IPS-20b (cell line): ENCODE measurements at regions not wholly inside any gene's neighbourhood (a gene's known extent, or its start where the extent isn't known, plus 50 kb on each side); places are given as distances from the start of the nearest gene placed in this dataset.

ENCODE experiments used
- H3K27ac ChIP-seq: one replicate; pipeline ENCODE4 v1.5.1; 2013; ENCODE audit warnings: low read length
- H3K27me3 ChIP-seq: 2 replicates; pipeline ENCODE4 v1.6.1; 2013; ENCODE audit warnings: mild to moderate bottlenecking, low read length, inconsistent platforms; ENCODE audit not compliant: insufficient read depth
- H3K36me3 ChIP-seq: 2 replicates; pipeline ENCODE4 v1.6.1; 2013; ENCODE audit warnings: low read depth, mild to moderate bottlenecking, inconsistent platforms, low read length, moderate library complexity; ENCODE audit not compliant: insufficient read depth
- H3K4me1 ChIP-seq: 2 replicates; pipeline ENCODE4 v1.6.1; 2013; ENCODE audit warnings: mild to moderate bottlenecking, control low read depth, inconsistent platforms, low read length, moderate library complexity; ENCODE audit not compliant: insufficient read depth
- H3K4me3 ChIP-seq: 2 replicates; pipeline ENCODE4 v1.5.1; 2013; ENCODE audit warnings: mild to moderate bottlenecking, low read length, inconsistent platforms
- H3K9ac ChIP-seq: 2 replicates; pipeline ENCODE4 v1.6.1; 2013; ENCODE audit warnings: low read depth, mild to moderate bottlenecking, inconsistent platforms, low read length, moderate library complexity
- H3K9me3 ChIP-seq: 2 replicates; pipeline ENCODE4 v1.6.1; 2013; ENCODE audit warnings: mild to moderate bottlenecking, low read depth, low read length, inconsistent platforms; ENCODE audit not compliant: insufficient read depth

DNA sequence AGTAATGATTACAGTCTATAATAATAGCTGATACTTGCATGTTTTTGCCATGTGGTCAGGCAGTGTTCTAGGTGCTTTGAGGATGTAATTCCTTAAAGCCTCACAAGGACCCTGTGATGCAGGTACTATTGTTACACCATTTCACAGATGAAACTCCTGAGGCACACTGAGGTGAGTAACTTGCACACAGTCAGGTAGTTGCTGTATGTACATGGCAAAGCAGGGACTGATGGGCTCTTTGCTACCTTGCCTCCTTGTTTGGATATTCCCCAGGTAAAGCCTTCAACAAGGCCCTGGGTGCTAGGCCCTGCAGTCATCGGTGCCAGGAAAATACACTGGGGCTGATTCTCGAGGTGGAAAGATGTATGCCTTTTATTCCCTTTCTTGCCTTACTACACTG is 317.5 kb downstream of the CXCL12 start:
- Histone ChIP-seq H3K27ac (no peak overlapping the region), H3K27me3 (no peaks in the 10 kb centered on the region), H3K36me3 (no peaks in the 10 kb centered on the region), H3K9ac (no peak overlapping the region), H3K4me3 (no peak overlapping the region), H3K9me3 (no peaks in the 10 kb centered on the region), H3K4me1 (no peaks in the 10 kb centered on the region)

DNA sequence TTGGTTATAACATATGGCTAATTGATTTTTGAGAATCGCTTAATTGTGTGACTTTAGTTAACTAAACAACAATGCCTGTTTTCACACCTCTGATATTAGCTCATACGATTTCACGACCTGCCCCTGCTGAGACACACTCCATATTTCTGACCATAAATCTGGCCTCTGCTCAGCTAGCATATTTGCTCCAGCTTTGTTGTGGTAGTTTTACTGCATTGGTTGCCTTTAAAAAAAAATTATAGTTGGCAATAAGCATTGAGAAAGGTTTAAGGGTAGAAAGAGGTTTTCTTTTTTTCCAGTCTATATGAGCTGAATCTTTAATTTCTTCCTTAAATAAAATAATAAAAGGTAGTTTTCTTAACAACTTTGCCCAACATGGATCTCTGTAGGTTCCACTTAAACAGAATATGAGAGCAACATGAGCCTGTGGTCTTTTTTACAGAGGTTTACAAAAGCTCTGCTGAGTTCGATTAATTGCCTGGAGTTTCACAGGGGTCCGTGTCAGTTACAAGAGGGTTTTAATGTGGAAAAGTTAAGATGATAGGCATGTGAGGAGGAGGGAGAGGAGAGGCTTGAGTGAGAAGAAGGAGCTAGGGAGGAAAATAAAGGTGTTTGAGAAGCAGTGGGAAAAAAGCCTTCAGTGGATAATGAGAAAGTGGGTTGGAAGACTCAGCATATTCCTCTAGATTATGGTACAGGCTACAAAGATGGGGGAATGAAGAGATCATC is 318.2 kb downstream of the CXCL12 start:
- Histone ChIP-seq H3K27me3 (no peaks in the 10 kb centered on the region), H3K9me3 (no peaks in the 10 kb centered on the region), H3K4me1 (no peaks in the 10 kb centered on the region), H3K4me3 (no peak overlapping the region), H3K36me3 (no peaks in the 10 kb centered on the region), H3K27ac (no peak overlapping the region), H3K9ac (no peak overlapping the region)

DNA sequence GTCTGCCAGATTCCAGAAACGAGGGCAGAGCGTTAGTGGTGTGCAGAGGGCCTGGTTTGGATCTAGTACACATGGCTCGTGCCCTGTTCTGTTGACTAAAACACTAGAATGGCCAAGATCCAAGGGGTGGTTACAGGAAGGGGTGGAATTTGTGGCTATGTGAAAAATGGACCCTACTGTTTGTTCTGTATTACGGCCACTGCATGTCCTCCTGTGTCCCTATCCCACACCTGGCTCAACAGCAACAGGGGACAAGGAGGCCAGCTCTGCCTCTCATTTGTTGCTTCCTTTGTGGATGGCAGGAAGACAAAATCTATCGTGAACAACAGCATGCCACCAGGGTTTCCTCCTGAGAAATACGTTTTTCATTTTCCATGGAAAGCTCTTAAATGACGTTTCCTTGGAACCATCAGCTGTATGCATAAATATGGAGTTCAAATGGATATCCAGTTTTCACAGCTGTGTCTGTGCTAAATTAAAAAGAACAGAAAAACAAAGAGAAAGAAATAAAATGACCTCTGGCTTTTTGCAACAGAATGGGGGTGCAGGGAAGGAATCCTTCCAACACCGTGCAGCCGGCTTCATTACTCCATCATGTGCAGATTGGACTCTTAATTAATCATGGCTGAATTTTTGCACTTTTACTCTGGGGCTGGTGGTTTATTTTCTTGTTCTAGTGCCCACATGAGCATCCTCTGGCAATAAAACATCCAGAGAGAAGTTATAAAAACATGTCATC is 318.9 kb downstream of the CXCL12 start:
- Histone ChIP-seq H3K27ac (no peak overlapping the region), H3K9ac (no peak overlapping the region), H3K4me1 (no peaks in the 10 kb centered on the region), H3K4me3 (no peak overlapping the region), H3K9me3 (no peaks in the 10 kb centered on the region), H3K27me3 (no peaks in the 10 kb centered on the region), H3K36me3 (no peaks in the 10 kb centered on the region)

DNA sequence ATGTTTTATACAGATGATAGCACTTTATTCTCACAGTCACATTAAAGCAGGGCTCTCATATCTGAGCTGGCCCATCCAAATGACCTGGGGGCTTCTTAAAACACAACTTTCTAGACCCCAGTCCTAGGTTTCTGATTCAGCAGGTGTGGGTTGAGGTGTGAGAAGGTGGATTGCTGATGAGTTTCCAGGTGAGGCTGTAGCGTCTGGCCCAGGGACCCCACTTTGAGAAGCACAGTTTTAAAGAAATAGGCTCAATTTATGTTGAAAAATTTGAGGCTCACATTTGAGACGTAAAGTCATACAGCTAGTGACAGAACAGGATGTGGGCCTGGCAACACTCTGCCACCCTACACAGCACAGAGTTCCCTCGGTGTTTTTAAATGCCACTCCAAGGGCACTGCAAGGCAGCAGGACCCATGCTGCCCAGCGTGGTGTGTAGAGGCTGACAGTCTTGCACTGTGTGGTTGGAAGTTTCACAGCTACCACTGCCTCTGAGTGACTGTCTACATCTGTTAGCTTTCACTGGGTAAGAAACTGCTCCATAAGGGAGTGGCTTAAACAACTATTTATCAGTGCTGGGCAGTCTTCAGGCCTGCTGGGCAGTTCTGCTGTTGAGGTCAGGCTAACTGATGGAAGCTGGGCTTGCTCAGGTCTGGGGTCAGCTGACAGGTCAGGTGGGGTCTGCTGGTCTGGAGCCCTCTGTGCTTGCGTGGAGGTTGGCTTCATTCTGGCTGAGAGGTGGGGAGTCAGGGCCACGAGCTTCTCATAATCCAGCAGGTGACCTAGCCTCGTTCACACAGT is 319.7 kb downstream of the CXCL12 start:
- Histone ChIP-seq H3K9me3 (no peaks in the 10 kb centered on the region), H3K36me3 (no peaks in the 10 kb centered on the region), H3K4me1 (no peaks in the 10 kb centered on the region), H3K27ac (no peak overlapping the region), H3K27me3 (no peaks in the 10 kb centered on the region), H3K4me3 (no peak overlapping the region), H3K9ac (no peak overlapping the region)

DNA sequence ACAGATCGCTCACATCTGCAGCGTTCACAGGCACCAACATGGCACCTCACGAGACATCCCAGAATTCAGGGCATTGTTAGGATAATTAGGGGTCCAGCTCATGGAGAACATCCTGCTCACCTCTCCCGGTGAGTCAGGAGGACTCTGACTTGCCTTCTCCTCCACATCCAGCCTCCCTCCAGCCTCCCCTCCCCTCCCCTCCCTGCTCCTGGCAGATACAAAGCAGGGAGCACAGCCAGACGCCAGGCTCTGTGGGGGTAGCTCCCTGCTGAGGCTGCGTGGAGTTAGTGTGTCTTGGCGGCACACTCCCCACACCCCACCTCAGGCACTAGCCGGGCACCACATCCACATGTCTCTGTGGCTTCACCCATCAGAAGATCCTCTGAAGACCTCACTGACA is 320.6 kb downstream of the CXCL12 start:
- H3K4me1 ChIP-seq: no peaks in the 10 kb centered on the region
- no peak overlapping the region for H3K27ac ChIP-seq
- no peak overlapping the region for H3K4me3 ChIP-seq
- no peaks in the 10 kb centered on the region for H3K27me3 ChIP-seq
- H3K36me3 ChIP-seq: no peaks in the 10 kb centered on the region
- no peaks in the 10 kb centered on the region for H3K9me3 ChIP-seq
- H3K9ac ChIP-seq: no peak overlapping the region

DNA sequence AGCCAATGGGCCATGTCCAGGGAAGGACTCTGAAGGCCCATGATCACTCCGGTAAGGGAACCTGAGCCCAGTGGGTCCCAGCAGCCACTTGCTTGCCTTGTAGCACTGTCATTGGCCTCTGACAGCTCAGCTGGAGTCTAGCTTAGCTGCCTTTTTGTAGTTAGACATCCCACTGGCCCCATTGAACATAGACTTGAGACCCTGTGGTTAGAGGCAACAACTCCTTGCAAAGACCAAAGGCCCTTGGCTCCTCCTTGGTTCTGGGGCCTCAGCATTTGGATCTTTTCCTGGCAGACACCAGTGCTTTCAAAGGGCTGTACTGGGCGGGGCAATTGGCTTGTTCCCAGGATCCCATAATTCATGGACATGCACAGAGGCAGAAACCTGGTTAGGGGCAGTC is 321.2 kb downstream of the CXCL12 start:
- Histone ChIP-seq H3K27ac (no peak overlapping the region), H3K9ac (no peak overlapping the region), H3K36me3 (no peaks in the 10 kb centered on the region), H3K4me3 (no peak overlapping the region), H3K27me3 (no peaks in the 10 kb centered on the region), H3K4me1 (no peaks in the 10 kb centered on the region), H3K9me3 (no peaks in the 10 kb centered on the region)

DNA sequence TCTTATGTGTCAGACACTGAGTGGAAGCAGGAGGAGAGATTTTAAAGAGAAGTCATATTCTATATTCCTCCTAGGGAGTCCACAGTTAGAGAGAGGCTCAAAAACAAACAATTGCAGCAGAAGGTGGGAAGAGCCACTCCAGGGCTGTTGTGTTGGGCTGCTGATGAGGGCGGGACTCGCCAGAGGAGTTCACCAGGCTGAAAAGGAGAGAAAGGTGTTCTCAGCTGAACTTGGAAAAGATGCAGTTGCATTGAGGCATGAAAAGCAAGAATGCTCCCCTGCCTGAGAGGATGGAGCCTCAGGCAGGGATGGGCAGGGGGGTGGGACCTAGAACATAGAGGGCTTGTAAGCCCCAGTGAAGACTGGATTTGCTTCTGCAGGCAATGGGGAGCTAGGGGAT is 324.2 kb downstream of the CXCL12 start:
- H3K27ac ChIP-seq: no peak overlapping the region
- no peaks in the 10 kb centered on the region for H3K9me3 ChIP-seq
- no peaks in the 10 kb centered on the region for H3K36me3 ChIP-seq
- H3K27me3 ChIP-seq: no peaks in the 10 kb centered on the region
- H3K4me1 ChIP-seq: peaks cover 5% of the 10 kb centered on the region; the same call in 1 of the 2 replicates
- H3K4me3 ChIP-seq: no peak overlapping the region
- no peak overlapping the region for H3K9ac ChIP-seq

DNA sequence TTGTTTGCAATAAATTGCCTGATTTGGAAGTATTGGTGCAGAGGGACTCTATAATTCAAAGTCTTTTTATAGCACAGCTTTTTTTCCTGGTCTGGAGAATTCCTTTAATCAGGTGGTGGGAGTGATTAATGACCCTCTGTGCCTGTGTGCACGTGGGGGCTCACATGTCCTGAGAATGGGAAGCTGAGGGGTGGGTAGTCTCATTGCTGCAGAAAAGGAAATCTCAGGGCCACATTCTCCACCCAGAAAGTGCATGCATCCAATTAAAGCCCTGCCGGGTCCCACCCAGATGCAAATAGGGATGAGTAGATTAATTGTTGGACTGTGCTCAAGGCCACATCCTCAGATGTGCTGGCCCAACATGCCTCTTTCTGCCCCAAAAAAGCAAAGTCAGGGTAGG is 324.7 kb downstream of the CXCL12 start:
- Histone ChIP-seq H3K36me3 (no peaks in the 10 kb centered on the region), H3K4me3 (no peak overlapping the region), H3K9me3 (no peaks in the 10 kb centered on the region), H3K27ac (no peak overlapping the region), H3K9ac (no peak overlapping the region), H3K4me1 (peaks cover 5% of the 10 kb centered on the region; the same call in 1 of the 2 replicates), H3K27me3 (no peaks in the 10 kb centered on the region)

DNA sequence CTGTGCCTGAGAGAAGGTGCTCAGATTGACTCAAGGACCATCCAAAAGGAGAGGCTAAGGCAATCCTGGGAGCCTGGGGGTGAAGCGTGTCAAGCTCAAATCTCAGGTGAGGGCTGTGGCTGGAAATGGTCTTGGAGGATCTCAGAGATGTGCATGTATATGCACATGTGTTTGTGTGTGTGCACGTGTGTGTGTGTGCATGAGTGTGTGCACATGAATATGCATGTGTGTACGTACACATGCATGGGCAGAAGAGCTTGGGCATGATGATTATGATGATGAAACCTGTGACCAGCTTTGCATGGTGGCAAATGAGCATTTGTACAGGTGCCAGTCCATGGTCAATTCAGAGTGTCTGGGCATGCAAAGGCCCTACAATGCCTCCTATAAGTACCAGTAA is 326.6 kb downstream of the CXCL12 start:
- Histone ChIP-seq H3K27ac (no peak overlapping the region), H3K4me3 (no peak overlapping the region), H3K36me3 (no peaks in the 10 kb centered on the region), H3K9me3 (no peaks in the 10 kb centered on the region), H3K9ac (no peak overlapping the region), H3K27me3 (no peaks in the 10 kb centered on the region), H3K4me1 (peaks cover 5% of the 10 kb centered on the region; the same call in 1 of the 2 replicates)

DNA sequence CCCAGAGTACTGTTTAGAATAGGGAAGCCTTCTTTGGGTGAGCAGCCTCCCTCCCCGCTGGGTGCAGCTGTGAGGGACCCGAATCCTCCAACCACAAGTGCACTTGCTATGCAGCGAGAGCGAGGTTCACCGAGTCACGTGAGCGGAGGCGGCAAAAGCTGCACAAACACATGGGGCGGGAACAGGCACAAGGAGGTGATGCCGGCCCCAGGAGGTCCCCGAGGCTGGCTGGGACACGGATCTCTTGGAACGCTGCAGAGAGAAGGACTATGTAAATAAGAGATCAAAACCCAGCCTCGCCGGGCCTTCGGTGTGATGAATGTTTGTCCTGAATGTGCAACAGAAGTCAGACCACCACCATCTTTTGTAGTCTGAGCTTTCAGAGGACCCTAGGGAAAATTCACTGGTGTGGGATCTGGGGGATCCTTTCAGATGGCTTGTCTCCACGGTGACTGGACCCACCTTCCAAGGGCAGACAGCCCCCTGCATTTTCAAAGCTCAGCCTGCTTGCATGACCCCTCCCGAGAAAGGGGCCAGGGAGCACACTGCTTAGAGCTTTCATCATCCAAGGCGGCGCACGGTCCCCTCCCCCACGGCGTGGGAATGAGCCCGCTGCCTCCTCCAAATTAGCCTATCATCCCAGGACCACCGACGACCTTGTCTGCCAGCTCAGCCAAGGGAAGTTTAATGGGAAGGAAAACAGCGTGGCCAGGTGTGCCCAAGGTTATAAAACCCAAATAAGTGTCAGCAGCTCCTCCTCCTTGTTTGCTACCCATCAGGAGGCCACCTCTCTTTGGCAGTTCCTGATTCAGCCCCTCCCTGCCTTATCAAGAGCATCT is 327.7 kb downstream of the CXCL12 start:
- Histone ChIP-seq H3K9me3 (no peaks in the 10 kb centered on the region), H3K27ac (no peak overlapping the region), H3K9ac (no peak overlapping the region), H3K27me3 (no peaks in the 10 kb centered on the region), H3K4me1 (peaks cover 5% of the 10 kb centered on the region; the same call in 1 of the 2 replicates), H3K36me3 (no peaks in the 10 kb centered on the region), H3K4me3 (no peak overlapping the region)

DNA sequence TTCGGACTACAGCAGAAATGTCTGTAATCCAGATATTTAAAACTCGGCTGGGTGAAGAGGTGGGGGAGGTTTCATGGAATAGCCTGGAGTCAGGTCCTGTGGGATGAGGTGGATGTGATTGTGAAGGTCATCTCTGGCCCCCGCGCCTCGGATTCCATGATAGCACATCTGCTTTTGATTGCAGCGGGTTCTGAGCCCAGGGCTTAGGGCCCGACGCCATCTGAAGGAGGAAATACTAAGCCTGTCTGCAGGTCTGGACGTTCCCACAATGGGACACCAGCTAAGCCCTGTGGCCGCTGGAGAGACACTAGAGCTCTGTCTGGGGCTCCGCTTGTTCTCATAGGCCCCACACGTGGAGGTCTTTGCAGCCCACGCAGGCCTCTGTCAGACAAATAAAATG is 328.7 kb downstream of the CXCL12 start:
- H3K9me3 ChIP-seq: no peaks in the 10 kb centered on the region
- no peaks in the 10 kb centered on the region for H3K36me3 ChIP-seq
- peaks cover 5% of the 10 kb centered on the region; the same call in 1 of the 2 replicates for H3K4me1 ChIP-seq
- H3K9ac ChIP-seq: no peak overlapping the region
- no peak overlapping the region for H3K27ac ChIP-seq
- H3K27me3 ChIP-seq: no peaks in the 10 kb centered on the region
- no peak overlapping the region for H3K4me3 ChIP-seq
